ENCODE measurements at regions not wholly inside any gene's neighbourhood (a gene's known extent, or its start where the extent isn't known, plus 50 kb on each side); places are given as distances from the start of the nearest gene placed in this dataset.

DNA sequence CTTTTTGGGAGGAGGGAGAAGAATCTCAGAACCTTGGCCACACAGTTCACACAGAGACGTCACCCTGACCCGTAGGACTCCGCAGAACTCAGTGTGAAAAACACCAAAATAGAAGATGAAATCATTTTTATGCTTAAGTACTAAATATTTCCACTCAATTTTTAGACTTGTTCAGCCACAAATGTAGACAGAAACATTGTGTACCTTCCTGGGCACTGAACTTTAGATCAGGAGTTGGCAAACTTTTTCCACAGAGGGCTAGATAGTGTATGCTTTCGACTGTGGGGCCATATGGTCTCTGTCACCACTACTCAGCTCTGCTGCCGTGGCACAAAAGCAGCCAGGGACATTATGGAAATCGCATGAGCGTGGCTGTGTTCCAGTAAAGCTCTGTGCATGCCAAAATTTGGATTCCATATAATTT, 61.8 kb upstream of the STOX2 start:
- H3K4me3 Mint-ChIP-seq (ENCODE audit: unreplicated experiment) = no peak overlapping the region
- peaks cover 16% of the 10 kb centered on the region for H3K9me3 Mint-ChIP-seq (ENCODE audit: low read depth)
- no peak for DNase-seq (ENCODE audit: low spot score)
- peaks cover 5% of the 10 kb centered on the region for H3K36me3 Mint-ChIP-seq (ENCODE audit: low read depth)
- no peak overlapping the region for H3K27ac Mint-ChIP-seq (ENCODE audit: unreplicated experiment)
- TF ChIP-seq, protein P1, sequence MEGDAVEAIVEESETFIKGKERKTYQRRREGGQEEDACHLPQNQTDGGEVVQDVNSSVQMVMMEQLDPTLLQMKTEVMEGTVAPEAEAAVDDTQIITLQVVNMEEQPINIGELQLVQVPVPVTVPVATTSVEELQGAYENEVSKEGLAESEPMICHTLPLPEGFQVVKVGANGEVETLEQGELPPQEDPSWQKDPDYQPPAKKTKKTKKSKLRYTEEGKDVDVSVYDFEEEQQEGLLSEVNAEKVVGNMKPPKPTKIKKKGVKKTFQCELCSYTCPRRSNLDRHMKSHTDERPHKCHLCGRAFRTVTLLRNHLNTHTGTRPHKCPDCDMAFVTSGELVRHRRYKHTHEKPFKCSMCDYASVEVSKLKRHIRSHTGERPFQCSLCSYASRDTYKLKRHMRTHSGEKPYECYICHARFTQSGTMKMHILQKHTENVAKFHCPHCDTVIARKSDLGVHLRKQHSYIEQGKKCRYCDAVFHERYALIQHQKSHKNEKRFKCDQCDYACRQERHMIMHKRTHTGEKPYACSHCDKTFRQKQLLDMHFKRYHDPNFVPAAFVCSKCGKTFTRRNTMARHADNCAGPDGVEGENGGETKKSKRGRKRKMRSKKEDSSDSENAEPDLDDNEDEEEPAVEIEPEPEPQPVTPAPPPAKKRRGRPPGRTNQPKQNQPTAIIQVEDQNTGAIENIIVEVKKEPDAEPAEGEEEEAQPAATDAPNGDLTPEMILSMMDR (IDR thresholded peaks at IDR 0.05) = no peak
- peaks cover 19% of the 10 kb centered on the region for H3K27me3 Mint-ChIP-seq (ENCODE audit: low read depth)
- H3K4me1 Mint-ChIP-seq (ENCODE audit: low read depth) = no peaks in the 10 kb centered on the region

DNA sequence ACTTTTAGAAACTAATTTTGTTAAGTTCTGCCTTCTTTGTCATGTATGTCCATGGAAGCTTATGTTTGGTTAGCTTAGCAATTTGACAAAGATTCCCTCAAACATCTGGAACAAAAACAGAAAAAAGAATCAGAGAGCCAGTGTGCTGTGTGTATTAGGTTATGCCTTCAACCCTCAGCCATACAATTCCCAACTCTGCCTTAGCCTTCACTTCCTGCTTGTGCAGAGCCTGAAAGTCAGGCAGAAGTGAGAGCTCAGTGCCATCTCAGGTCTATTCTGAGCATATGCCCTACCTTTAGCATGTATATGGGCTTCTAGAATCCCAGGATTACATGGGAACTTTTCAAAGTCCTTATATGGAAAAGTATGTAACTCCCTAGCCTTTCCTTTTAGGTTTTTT, 58.2 kb upstream of the STOX2 start:
- Mint-ChIP-seq H3K4me3 (ENCODE audit: unreplicated experiment) (no peak overlapping the region), H3K4me1 (ENCODE audit: low read depth) (no peaks in the 10 kb centered on the region), H3K27ac (ENCODE audit: unreplicated experiment) (no peak overlapping the region), H3K9me3 (ENCODE audit: low read depth) (peaks cover 16% of the 10 kb centered on the region), H3K27me3 (ENCODE audit: low read depth) (peaks cover 19% of the 10 kb centered on the region), H3K36me3 (ENCODE audit: low read depth) (peaks cover 5% of the 10 kb centered on the region)
- no peak for DNase-seq (ENCODE audit: low spot score)
- TF ChIP-seq, protein P1 (IDR thresholded peaks at IDR 0.05) = no peak

DNA sequence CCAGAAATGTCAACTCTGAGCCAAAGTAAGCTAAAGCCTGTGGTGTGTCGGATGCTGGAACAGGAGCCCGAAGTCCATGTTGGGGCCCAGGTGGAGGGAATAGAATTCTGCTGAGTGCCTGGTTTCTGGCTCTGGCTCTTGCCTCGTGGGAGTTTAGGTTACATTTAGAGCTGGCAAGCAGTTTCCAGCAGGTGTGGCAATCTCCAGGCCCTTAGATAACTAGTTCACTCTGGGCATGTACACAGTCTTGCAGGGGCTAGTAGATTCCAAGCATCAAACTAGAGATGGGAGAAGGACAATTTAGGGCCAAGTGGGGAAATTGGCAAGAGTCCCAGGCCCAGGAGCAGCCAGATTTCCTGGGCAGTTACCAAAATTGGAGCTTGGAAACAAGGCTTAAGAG, 56.3 kb upstream of the STOX2 start:
- peaks cover 16% of the 10 kb centered on the region for H3K9me3 Mint-ChIP-seq (ENCODE audit: low read depth)
- TF ChIP-seq, protein P1 (IDR thresholded peaks at IDR 0.05) = no peak
- no peak for DNase-seq (ENCODE audit: low spot score)
- no peaks in the 10 kb centered on the region for H3K4me1 Mint-ChIP-seq (ENCODE audit: low read depth)
- no peak overlapping the region for H3K4me3 Mint-ChIP-seq (ENCODE audit: unreplicated experiment)
- no peak overlapping the region for H3K27ac Mint-ChIP-seq (ENCODE audit: unreplicated experiment)
- H3K27me3 Mint-ChIP-seq (ENCODE audit: low read depth) = peaks cover 27% of the 10 kb centered on the region
- H3K36me3 Mint-ChIP-seq (ENCODE audit: low read depth) = peaks cover 5% of the 10 kb centered on the region

DNA sequence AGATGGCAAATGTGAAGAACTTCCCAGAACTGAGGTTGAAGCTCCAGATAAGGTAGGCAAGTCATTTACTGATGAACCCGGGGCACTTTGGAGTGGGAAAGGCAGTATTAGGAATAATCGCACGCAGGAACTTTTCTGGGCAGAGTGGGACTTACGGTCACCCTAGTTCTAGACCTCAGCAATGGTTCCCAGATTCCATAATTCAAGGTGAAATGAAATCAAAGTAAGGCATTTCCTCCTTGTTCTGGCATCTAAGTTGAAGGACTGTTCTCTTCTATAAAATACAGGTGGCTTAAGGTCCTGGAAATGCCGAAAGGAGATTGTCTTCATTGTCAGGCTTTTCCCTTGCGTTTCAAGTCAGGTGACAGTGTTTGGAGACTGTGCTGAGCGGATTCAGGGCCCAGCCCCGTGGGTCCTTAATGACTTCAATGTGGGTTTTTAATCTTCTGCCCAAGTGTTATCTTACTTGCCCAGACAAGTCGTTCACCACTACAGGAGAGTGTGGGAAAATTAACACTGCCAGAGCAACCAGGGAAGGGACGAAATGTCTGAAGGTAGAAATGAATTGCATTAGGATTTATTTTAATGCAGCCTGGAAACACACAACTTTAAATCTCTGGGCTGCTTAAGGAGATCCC, 52.1 kb upstream of the STOX2 start:
- peaks cover under 1% of the 10 kb centered on the region for H3K4me1 Mint-ChIP-seq (ENCODE audit: low read depth)
- H3K9me3 Mint-ChIP-seq (ENCODE audit: low read depth) = no peaks in the 10 kb centered on the region
- no peak overlapping the region for H3K4me3 Mint-ChIP-seq (ENCODE audit: unreplicated experiment)
- H3K27ac Mint-ChIP-seq (ENCODE audit: unreplicated experiment) = no peak overlapping the region
- H3K27me3 Mint-ChIP-seq (ENCODE audit: low read depth) = peaks cover 30% of the 10 kb centered on the region
- DNase-seq (ENCODE audit: low spot score) = no peak
- no peaks in the 10 kb centered on the region for H3K36me3 Mint-ChIP-seq (ENCODE audit: low read depth)
- TF ChIP-seq, protein P1 (IDR thresholded peaks at IDR 0.05) = no peak

DNA sequence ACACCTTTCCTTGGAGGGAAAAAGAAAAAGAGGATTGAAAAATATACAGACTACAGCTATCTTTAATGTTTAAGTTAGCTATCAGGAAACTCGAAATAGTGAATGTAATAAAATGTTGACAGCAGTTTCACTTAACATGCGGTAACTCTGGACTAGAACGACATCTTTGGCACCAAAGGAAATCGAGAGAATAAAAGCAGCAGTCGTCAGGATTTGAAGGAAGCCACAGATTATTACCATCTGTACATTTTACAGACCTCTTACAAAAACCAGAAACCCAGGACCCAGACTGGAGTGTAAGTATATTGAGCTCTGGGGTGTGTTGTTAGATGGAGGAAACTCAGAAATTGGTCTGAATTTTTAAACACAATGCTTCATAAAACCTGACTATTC, 51.6 kb upstream of the STOX2 start:
- H3K4me1 Mint-ChIP-seq (ENCODE audit: low read depth) = peaks cover 4% of the 10 kb centered on the region
- TF ChIP-seq, protein P1 (IDR thresholded peaks at IDR 0.05) = no peak
- no peak overlapping the region for H3K27ac Mint-ChIP-seq (ENCODE audit: unreplicated experiment)
- peaks cover 34% of the 10 kb centered on the region for H3K27me3 Mint-ChIP-seq (ENCODE audit: low read depth)
- H3K4me3 Mint-ChIP-seq (ENCODE audit: unreplicated experiment) = no peak overlapping the region
- H3K36me3 Mint-ChIP-seq (ENCODE audit: low read depth) = no peaks in the 10 kb centered on the region
- DNase-seq (ENCODE audit: low spot score) = no peak
- no peaks in the 10 kb centered on the region for H3K9me3 Mint-ChIP-seq (ENCODE audit: low read depth)
